OCI-LY3 (cell line): ENCODE measurements at regions not wholly inside any gene's neighbourhood (a gene's known extent, or its start where the extent isn't known, plus 50 kb on each side); places are given as distances from the start of the nearest gene placed in this dataset.

Experiments used
- EZH2phosphoT487 ChIP-seq: fragments of 200-600 bp; shearing (Covaris generic); IDR thresholded peaks from 2 replicates; pipeline ENCODE4 v1.6.1; 2018; ENCODE audit warnings: antibody characterized with exemption, mixed run types, low read depth
- TF ChIP-seq, protein P1 (sequence below): fragments of 200-600, 300-600 bp; sonication (generic); IDR thresholded peaks from 2 replicates; pipeline ENCODE4 v1.5.1; 2014; ENCODE audit warnings: antibody characterized with exemption, low read length, low read depth

DNA sequence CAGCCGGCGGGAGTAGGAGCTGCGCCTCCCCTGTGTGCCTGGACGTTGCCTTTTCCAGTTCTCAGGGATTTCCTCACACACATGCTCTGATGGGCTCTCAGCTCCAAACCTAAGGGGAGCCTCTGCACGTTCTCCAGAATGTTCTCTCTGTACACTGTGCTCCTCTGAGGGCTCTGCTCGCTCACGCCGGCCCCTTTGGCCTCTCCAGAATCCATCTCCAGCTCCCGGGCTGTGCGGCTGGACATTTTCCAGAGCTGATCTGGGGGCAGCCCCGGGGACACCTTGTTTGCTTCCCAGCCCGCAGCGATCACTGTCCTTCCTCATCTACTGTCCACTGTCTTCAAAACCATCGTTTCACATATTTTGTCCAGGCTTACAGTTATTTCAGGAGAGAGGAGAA, 245.4 kb upstream of the HDAC4 start:
- TF ChIP-seq, protein P1, sequence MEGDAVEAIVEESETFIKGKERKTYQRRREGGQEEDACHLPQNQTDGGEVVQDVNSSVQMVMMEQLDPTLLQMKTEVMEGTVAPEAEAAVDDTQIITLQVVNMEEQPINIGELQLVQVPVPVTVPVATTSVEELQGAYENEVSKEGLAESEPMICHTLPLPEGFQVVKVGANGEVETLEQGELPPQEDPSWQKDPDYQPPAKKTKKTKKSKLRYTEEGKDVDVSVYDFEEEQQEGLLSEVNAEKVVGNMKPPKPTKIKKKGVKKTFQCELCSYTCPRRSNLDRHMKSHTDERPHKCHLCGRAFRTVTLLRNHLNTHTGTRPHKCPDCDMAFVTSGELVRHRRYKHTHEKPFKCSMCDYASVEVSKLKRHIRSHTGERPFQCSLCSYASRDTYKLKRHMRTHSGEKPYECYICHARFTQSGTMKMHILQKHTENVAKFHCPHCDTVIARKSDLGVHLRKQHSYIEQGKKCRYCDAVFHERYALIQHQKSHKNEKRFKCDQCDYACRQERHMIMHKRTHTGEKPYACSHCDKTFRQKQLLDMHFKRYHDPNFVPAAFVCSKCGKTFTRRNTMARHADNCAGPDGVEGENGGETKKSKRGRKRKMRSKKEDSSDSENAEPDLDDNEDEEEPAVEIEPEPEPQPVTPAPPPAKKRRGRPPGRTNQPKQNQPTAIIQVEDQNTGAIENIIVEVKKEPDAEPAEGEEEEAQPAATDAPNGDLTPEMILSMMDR = no peak
- TF ChIP-seq EZH2phosphoT487 = no peak
